Mesendoderm (in vitro differentiated cells): ENCODE measurements at regions not wholly inside any gene's neighbourhood (a gene's known extent, or its start where the extent isn't known, plus 50 kb on each side); places are given as distances from the start of the nearest gene placed in this dataset.

ENCODE experiments used
- DNase-seq: peaks from one replicate; pipeline ENCODE4 v3.0.0; 2013
- H2AK5ac ChIP-seq: 2 replicates; pipeline ENCODE4 v1.6.1; 2013; ENCODE audit warnings: low read length, inconsistent platforms
- H2BK120ac ChIP-seq: 2 replicates; pipeline ENCODE4 v1.6.1; 2013; ENCODE audit warnings: low read depth, mild to moderate bottlenecking, low read length, moderate library complexity, mixed read lengths
- H2BK15ac ChIP-seq: replicated peaks from 2 replicates; pipeline ENCODE4 v1.6.1; 2013; ENCODE audit warnings: low read depth, mild to moderate bottlenecking, moderate library complexity
- H2BK5ac ChIP-seq: 2 replicates; pipeline ENCODE4 v1.6.1; 2013; ENCODE audit warnings: low read length, inconsistent platforms
- H3K18ac ChIP-seq: 2 replicates; pipeline ENCODE4 v1.6.1; 2013; ENCODE audit warnings: mild to moderate bottlenecking, low read length, mixed read lengths
- H3K23ac ChIP-seq: one replicate; pipeline ENCODE4 v1.6.1; 2013; ENCODE audit warnings: low read length
- H3K27ac ChIP-seq: 2 replicates; pipeline ENCODE4 v1.5.1; 2013; ENCODE audit warnings: low read depth, mild to moderate bottlenecking, inconsistent platforms, low read length, moderate library complexity
- H3K27me3 ChIP-seq: 2 replicates; pipeline ENCODE4 v1.6.1; 2013; ENCODE audit warnings: low read length, control low read depth, mild to moderate bottlenecking, inconsistent platforms; ENCODE audit not compliant: insufficient read depth, poor library complexity
- H3K36me3 ChIP-seq: 2 replicates; pipeline ENCODE4 v1.6.1; 2013; ENCODE audit warnings: low read length, inconsistent platforms; ENCODE audit not compliant: control insufficient read depth, insufficient read depth
- H3K4ac ChIP-seq: one replicate; pipeline ENCODE4 v1.6.1; 2013; ENCODE audit warnings: low read depth, mild to moderate bottlenecking, low read length, moderate library complexity
- H3K4me1 ChIP-seq: 2 replicates; pipeline ENCODE4 v1.6.1; 2013; ENCODE audit warnings: low read depth, low read length, inconsistent platforms; ENCODE audit not compliant: control insufficient read depth
- H3K4me2 ChIP-seq: 2 replicates; pipeline ENCODE4 v1.6.1; 2013; ENCODE audit warnings: low read length
- H3K4me3 ChIP-seq: 2 replicates; pipeline ENCODE4 v1.5.1; 2013; ENCODE audit warnings: mild to moderate bottlenecking, low read length
- H3K56ac ChIP-seq: one replicate; pipeline ENCODE4 v1.6.1; 2013; ENCODE audit warnings: low read length
- H3K79me1 ChIP-seq: 2 replicates; pipeline ENCODE4 v1.6.1; 2013; ENCODE audit warnings: low read length, inconsistent platforms
- H3K79me2 ChIP-seq: 2 replicates; pipeline ENCODE4 v1.6.1; 2013; ENCODE audit warnings: mild to moderate bottlenecking, low read length; ENCODE audit not compliant: control insufficient read depth, insufficient read depth
- H3K9ac ChIP-seq: 2 replicates; pipeline ENCODE4 v1.6.1; 2013; ENCODE audit warnings: low read length, inconsistent platforms
- H4K5ac ChIP-seq: one replicate; pipeline ENCODE4 v1.6.1; 2013; ENCODE audit warnings: low read length
- H4K8ac ChIP-seq: one replicate; pipeline ENCODE4 v1.6.1; 2013; ENCODE audit warnings: low read depth, mild to moderate bottlenecking, control low read depth, low read length, moderate library complexity
- WGBS: extraction: QIAGEN DNeasy Blood & Tissue Kit; methylation state at CpG from one replicate; pipeline ENCODE4 v1.1.7; 2013; ENCODE audit warnings: low lambda C conversion rate, missing lambda C conversion rate; ENCODE audit not compliant: insufficient coverage; ENCODE audit errors: extremely low coverage; 5-methylcytosine and 5-hydroxymethylcytosine counted together

GRCh38 chr6:134729561-134729960, 220.3 kb downstream of the ALDH8A1 start:
- Histone ChIP-seq H3K23ac (no peak overlapping the region), H2BK5ac (no peak overlapping the region), H3K4me3 (no peak overlapping the region), H3K79me1 (no peaks in the 10 kb centered on the region), H3K4ac (no peak overlapping the region), H3K79me2 (no peaks in the 10 kb centered on the region), H3K36me3 (no peaks in the 10 kb centered on the region), H3K4me2 (no peak overlapping the region), H3K4me1 (no peaks in the 10 kb centered on the region), H2AK5ac (no peak overlapping the region), H3K56ac (no peak overlapping the region), H3K9ac (no peak overlapping the region), H3K27ac (no peak overlapping the region), H3K27me3 (no peaks in the 10 kb centered on the region), H2BK120ac (no peak overlapping the region), H2BK15ac (no peak overlapping the region), H4K5ac (no peak overlapping the region), H3K18ac (no peak overlapping the region), H4K8ac (no peak overlapping the region)
- no CpG with 5 or more reads among the region's 4 CpGs for WGBS
- DNase-seq, result peak; percentile 15

- no peak overlapping the region for H3K56ac ChIP-seq
- no peak overlapping the region for H4K8ac ChIP-seq
- H3K23ac ChIP-seq, result no peak overlapping the region
- H3K27ac ChIP-seq, result no peak overlapping the region
- no peak overlapping the region for H2AK5ac ChIP-seq
- no peak overlapping the region for H2BK15ac ChIP-seq
- WGBS, result no CpG with 5 or more reads among the region's 2 CpGs
- H3K27me3 ChIP-seq, result no peaks in the 10 kb centered on the region
- H3K79me2 ChIP-seq, result no peaks in the 10 kb centered on the region
- no peak for DNase-seq
- H3K18ac ChIP-seq, result no peak overlapping the region
- no peaks in the 10 kb centered on the region for H3K79me1 ChIP-seq
- H3K4ac ChIP-seq, result no peak overlapping the region
- no peak overlapping the region for H4K5ac ChIP-seq
- H3K4me2 ChIP-seq, result no peak overlapping the region
- H2BK120ac ChIP-seq, result no peak overlapping the region
- no peak overlapping the region for H3K9ac ChIP-seq
- H3K4me1 ChIP-seq, result no peaks in the 10 kb centered on the region
- no peaks in the 10 kb centered on the region for H3K36me3 ChIP-seq
- no peak overlapping the region for H3K4me3 ChIP-seq
- H2BK5ac ChIP-seq, result no peak overlapping the region
Observed at GRCh38 chr6:134727081-134727480, 222.8 kb downstream of the ALDH8A1 start.

DNA sequence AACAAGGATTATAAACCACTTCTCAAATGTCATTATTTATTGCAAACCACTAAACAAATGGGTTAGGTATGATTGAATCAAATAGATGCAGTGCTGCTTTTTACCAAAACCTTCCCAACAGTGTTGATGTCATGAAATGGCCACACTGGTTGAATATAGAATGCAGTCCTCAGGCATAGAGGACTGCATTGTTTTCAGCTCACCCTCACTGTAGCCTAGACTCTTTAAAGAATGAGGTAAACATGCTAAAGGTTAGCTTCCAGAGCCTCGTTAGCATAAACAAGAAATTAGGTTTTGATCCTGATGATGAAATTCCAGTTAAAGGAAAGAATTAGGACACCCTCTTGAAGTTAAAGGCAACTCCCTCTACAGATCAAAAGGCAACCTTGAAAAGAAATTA, 224.3 kb downstream of the ALDH8A1 start:
- H3K18ac ChIP-seq, result no peak overlapping the region
- H3K4me1 ChIP-seq, result no peaks in the 10 kb centered on the region
- H3K27me3 ChIP-seq, result no peaks in the 10 kb centered on the region
- no peak overlapping the region for H3K9ac ChIP-seq
- H4K5ac ChIP-seq, result no peak overlapping the region
- H3K79me1 ChIP-seq, result no peaks in the 10 kb centered on the region
- H3K36me3 ChIP-seq, result no peaks in the 10 kb centered on the region
- H3K4me3 ChIP-seq, result no peak overlapping the region
- no peak overlapping the region for H3K23ac ChIP-seq
- no peak overlapping the region for H2AK5ac ChIP-seq
- H4K8ac ChIP-seq, result no peak overlapping the region
- H2BK5ac ChIP-seq, result no peak overlapping the region
- H3K27ac ChIP-seq, result no peak overlapping the region
- no peak overlapping the region for H2BK15ac ChIP-seq
- no peak overlapping the region for H3K56ac ChIP-seq
- no CpG with 5 or more reads among the region's 1 CpG for WGBS
- H3K4ac ChIP-seq, result no peak overlapping the region
- H3K4me2 ChIP-seq, result no peak overlapping the region
- DNase-seq, result no peak
- no peaks in the 10 kb centered on the region for H3K79me2 ChIP-seq
- no peak overlapping the region for H2BK120ac ChIP-seq

- H3K79me1 ChIP-seq, result no peaks in the 10 kb centered on the region
- no peaks in the 10 kb centered on the region for H3K4me1 ChIP-seq
- no peak overlapping the region for H3K4ac ChIP-seq
- H3K18ac ChIP-seq, result no peak overlapping the region
- H2BK15ac ChIP-seq, result no peak overlapping the region
- no peak overlapping the region for H3K56ac ChIP-seq
- no peaks in the 10 kb centered on the region for H3K36me3 ChIP-seq
- H2BK120ac ChIP-seq, result no peak overlapping the region
- H2AK5ac ChIP-seq, result no peak overlapping the region
- DNase-seq, result no peak
- no peak overlapping the region for H3K4me3 ChIP-seq
- no peak overlapping the region for H3K23ac ChIP-seq
- H3K27ac ChIP-seq, result no peak overlapping the region
- no CpG with 5 or more reads among the region's 8 CpGs for WGBS
- H3K9ac ChIP-seq, result no peak overlapping the region
- H2BK5ac ChIP-seq, result no peak overlapping the region
- H4K8ac ChIP-seq, result no peak overlapping the region
- H3K27me3 ChIP-seq, result no peaks in the 10 kb centered on the region
- no peaks in the 10 kb centered on the region for H3K79me2 ChIP-seq
- no peak overlapping the region for H4K5ac ChIP-seq
- H3K4me2 ChIP-seq, result no peak overlapping the region
Observed at GRCh38 chr6:134724771-134725340, 225.0 kb downstream of the ALDH8A1 start.

DNA sequence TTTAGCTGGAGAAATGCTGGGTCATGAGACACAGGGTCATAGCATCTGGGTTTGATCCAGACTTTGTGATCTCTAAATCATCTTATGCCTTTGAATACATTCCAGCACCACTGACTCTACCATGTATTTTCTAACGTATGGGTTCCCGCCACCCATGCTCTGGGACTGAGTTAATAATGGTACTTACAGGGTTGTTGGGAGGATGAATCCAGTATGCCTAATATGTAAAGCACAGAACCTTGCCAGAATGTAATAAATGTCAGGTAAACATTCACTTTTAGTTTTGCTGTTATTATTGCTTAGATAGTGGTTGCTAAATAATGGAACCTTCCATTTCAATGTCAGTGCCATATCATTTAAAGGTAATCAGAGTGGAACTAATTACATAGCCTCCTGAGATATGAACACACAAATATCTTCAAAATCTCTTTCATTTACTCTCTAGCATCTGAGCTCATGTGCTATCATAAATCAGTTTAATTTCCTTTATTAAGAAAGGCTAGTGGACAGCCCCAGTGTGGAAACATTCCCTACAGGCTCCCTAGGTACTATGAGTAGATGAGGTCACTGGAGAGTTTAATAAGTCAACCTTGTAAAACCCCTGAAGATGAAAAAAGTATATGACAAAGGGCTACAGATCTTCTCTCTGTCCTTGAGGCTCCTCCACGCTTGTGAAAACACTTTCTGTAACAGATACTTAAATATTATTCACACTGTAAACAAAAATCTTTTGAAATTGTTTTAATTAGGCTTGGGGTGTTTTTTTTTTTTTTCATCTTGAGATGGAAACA, 226.6 kb downstream of the ALDH8A1 start:
- H3K4me1 ChIP-seq, result no peaks in the 10 kb centered on the region
- no CpG with 5 or more reads among the region's 3 CpGs for WGBS
- H3K27ac ChIP-seq, result no peak overlapping the region
- no peak overlapping the region for H3K56ac ChIP-seq
- no peak overlapping the region for H2AK5ac ChIP-seq
- H3K4me2 ChIP-seq, result no peak overlapping the region
- no peak overlapping the region for H3K4me3 ChIP-seq
- no peaks in the 10 kb centered on the region for H3K27me3 ChIP-seq
- no peak overlapping the region for H2BK120ac ChIP-seq
- no peaks in the 10 kb centered on the region for H3K36me3 ChIP-seq
- no peak overlapping the region for H2BK5ac ChIP-seq
- no peaks in the 10 kb centered on the region for H3K79me2 ChIP-seq
- no peak for DNase-seq
- H3K79me1 ChIP-seq, result no peaks in the 10 kb centered on the region
- no peak overlapping the region for H3K23ac ChIP-seq
- H3K18ac ChIP-seq, result no peak overlapping the region
- no peak overlapping the region for H4K5ac ChIP-seq
- no peak overlapping the region for H2BK15ac ChIP-seq
- no peak overlapping the region for H3K4ac ChIP-seq
- no peak overlapping the region for H4K8ac ChIP-seq
- no peak overlapping the region for H3K9ac ChIP-seq
